Activated effector memory CD4-positive, alpha-beta T cell treated with Interleukin-2 at 50 U/mL for 16 hours (primary cell): ENCODE measurements at regions not wholly inside any gene's neighbourhood (a gene's known extent, or its start where the extent isn't known, plus 50 kb on each side); places are given as distances from the start of the nearest gene placed in this dataset.

Experiments used
- DNase-seq: peaks from one replicate; pipeline ENCODE4 v3.0.0-alpha.2; 2020

DNA sequence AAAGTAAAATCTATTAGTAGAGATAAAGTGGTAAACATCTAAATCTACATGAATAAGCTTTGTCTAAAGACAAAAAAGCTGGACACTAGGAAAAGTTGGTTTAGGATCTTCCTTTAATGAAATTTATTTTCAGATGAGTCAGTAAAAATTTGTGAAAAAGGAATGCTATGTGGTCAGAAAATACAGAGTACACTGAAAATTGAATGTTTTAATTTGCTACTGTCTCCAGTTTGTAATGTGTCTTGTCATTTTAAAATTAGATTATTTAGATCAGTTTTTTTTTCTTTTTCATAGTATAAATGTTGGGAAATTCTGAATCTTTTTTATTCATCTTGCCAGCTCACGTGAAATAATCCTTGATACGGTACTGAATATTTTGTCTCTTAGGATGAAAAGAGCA lies 56.9 kb downstream of the SLITRK6 start:
- DNase-seq, result no peak

DNA sequence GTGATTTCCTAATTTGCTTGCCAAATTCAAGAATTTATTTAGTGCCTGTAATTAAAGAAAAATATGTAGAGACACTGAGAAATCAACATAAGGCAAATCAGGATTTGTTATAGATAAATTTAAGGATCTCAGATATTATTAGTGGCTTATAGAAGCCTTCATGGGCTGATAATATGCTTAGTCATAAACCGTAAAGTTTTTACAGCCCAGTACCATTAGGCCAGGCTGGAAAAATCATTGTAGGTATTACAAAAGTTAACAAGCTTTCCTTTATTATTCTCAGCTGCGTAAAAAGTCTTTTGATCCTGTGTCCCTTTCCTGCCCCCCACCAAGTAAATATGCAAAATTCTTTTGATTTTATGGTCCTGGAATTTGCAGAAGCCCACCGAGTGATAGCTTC lies 58.2 kb downstream of the SLITRK6 start:
- DNase-seq, result no peak

DNA sequence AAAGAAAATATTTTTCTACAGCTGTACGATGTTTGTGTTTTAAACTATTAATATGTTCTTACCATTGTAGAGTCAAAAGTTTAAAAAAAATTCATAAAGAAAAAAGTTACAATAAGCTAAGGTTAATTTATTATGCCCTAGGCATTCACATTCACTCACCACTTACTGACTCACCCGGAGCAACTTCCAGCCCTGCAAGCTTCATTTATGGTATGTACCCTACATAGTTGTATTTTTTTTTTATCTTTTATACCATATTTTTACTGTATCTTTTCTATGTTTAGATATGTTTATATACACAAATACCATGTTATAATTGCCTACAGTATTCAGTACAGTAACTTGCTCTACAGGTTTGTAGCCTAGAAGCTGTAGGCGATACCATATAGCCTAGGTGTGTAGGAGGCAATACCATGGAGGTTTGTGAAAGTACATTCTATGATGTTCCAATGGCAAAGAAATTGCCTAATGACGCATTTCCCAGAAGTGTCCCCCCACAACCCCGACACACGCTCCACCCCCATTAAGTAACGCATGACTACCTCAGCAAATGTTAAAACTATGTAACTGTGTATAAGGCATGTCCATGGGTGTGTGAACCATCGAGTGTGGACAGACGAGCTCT lies 60.4 kb downstream of the SLITRK6 start:
- no peak for DNase-seq

DNA sequence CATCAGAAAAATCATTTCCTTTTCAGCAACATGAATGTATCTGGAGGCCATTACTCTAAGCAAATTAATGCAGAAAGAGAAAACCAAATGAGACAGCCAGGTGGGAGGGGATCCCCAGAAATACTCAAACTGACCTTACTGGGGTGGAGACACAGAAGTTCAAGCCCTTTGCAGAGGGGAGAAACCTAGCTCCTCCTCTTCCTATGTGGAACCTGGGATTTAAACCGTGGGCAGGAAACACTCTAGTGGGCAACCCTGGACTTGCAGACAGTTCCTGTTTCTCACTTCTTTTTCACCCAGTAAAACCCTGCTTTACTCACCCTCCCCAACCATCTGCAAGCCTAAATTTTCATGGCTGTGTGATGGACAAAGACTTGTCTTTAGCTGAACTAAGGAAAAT lies 61.3 kb downstream of the SLITRK6 start:
- no peak for DNase-seq

DNA sequence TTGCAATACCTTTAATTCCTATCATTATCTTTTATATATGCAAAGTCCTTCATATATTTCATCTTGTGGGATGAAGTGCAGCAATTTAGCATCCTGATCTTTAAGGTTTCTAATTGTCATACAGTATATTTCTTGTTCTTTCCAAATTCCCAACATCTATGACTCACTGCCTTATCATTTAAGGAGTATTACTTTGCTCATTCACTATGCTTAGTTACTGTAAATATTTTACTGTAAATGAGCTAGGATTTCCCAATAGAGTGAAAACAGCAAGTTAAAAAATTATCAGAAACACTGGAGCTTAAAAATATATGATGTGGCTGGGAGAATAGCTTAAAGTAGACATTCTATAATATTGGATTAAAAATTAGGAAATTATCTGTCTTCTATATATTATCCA lies 69.9 kb downstream of the SLITRK6 start:
- DNase-seq, result no peak

DNA sequence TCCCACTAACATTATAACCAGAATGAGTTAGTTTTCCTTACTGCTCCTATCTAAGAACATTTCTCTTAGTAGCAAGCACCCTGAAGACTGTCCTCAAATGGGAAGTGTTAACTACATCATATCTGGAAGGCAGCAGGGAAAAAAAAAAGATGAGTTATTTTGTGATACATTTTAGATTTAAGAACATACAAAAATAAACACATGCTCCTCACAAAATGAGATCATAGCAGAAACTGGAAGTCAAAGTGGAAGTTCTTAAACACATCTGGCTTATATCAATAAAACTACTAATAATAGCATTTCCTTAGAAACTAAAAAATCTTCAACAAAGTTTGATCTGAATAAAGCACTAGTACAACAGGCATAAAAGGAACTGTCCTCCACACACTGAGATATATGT lies 70.4 kb downstream of the SLITRK6 start:
- no peak for DNase-seq

DNA sequence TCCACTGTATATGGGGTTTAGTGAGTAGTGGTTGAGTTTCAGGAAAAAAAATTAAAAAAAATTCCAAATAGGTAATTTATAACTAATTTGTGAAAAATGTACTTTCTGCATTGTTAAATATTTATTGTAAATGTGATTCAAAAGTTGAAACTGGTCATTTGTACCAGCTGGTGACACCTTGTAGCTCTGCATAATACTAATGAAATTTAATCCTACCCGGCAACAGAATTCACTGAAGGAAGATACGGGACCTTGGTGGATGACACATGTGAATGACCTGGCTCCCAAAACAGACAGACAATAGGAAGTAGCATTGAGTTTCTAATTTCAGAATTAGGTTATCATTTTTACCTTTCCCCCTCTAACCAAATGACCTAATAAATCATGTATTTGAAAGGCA lies 73.8 kb downstream of the SLITRK6 start:
- no peak for DNase-seq

DNA sequence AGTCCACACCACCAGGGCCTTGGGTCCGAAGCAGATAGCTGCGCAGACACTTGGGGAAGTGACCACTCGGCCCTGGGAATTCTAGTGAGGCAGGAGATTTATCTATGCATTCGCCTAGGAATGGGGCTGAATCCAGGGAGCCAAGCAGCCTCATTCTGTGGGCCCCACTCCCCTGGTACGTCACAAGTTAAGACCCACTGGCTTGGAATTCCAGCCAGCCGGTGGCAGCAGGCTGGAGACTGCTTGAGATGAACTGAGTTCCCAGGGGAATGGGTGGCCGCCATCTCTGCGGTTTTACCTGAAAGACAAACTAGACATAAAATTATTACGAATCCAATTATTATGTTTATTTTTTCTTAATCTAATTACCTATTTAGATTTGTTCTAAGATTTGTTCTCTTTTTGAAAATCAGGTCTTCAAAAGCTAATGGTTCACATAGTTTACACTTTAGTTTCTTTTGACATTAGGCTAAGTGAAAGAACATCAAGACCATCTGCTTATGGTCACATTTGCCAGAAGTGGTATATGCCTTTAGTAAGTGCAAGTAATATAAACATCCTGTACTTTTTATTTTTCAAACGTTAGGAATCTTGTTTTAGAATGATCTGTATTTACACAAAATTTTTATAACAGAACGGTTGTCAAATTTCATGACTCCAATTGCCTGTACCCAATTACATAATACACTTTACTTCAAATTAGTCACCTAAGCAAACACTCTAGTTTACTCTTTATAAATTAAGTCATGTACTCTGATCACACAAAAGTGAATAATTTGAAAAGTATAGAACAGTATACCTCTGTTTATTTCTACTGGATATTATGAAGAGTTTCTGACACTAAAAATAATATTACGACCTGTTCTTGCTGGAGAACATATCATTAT lies 74.4 kb downstream of the SLITRK6 start:
- no peak for DNase-seq

DNA sequence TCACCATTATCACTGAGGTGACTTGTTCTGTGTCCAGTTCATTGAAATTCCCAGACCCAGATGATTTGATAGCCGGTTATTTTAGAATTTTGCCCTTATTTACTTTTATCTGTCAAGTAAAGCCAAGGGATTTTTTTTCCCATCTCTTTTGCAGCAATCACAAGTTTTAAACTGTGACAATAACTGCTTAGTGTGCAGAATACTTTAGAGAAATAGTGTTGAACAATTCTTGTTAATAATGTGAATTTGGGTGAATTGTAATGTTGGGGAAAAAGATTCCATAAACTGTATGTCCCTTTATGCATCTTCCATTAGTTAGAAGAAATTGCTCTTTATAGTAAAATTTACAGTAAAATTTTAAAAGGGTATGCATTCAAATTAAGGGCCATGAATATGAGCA lies 79.5 kb downstream of the SLITRK6 start:
- DNase-seq, result no peak

DNA sequence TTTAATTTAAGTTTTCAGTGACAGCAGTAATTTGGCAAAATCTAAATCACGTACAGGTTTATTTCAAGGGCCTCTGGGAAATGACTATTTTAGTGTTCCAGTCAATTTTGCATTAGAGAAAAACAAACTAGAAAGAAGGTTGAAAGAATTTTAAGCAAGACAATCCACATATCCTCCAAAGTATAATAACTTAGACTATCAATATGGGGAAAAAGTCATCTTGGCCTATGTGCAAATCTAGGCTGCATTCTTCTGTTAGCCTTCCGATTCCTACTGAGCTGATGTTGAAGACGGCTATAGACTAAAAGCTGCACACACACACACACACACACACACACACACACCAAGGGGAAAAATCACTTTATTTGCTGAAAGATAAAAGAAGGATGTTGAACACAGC lies 81.3 kb downstream of the SLITRK6 start:
- DNase-seq, result no peak

DNA sequence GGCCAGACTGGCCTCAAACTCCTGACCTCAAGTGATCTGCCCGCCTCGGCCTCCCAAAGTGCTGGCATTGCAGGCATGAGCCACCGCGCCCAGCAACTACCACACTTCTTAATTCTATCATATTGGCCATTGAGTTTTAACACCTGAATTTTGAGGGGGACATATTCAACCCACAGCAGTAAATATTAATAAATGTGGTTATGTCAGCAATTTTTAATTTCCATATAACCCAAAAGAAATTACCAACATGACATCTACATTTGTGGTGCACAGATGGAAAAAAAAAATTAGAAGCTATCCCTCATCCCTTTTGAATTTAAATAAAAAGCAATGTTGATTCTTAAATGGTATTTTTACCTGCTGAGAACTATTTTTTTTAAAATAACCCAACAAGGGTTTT lies 88.7 kb downstream of the SLITRK6 start:
- no peak for DNase-seq

DNA sequence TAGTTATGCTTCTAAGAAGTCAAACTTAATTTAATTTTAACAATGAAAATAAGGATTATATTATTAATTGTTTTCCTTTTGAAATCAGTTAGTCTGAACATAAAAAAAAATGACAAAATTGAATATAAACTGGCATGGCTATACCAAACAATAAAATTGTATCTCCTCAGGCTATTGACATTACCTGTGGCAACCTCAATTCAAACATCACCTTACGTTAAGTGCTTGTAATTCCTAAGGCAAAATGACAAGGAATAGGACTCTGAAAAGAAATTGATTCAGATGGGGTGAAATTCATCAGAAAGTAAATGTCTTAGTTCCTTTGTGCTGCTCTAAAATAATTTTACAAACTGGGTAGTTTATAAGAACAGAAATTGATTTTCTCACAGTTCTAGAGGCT lies 89.5 kb downstream of the SLITRK6 start:
- no peak for DNase-seq

DNA sequence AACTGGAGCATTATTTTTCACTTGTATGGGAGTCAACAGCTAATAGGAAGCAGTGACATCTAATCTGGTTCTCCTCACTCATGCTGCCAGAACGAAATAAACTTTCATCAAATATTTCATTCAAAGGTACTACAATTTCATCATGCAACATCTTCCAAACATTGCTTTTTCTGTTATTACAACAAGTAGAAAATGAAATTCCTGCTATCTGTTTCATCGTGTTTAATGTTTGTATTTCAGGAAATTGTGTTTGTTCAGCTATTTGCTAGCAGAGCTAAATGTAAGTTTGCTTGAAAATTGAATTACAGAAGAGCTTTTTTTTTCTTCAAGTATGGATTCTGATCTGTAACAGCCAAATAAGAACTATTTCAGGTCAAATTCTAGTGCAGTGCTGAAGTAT lies 90.1 kb downstream of the SLITRK6 start:
- no peak for DNase-seq

DNA sequence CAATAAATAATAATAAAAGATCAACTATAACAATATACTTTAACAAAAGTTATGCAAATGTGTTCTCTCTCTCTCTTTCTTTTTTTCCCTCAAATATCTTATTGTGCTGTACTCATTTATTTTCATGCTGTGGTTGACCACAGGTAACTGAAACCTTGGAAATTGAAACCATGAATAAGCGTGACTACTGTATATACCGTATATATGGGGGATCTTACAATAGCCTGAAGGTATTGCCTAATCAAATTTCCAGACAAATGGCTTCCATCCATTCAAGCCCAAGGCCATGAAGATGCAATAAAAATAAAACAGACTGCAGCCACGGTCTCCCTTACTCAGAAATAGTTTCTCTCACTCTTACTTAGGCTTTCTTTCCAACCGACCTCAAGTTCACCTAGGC lies 98.3 kb downstream of the SLITRK6 start:
- no peak for DNase-seq

DNA sequence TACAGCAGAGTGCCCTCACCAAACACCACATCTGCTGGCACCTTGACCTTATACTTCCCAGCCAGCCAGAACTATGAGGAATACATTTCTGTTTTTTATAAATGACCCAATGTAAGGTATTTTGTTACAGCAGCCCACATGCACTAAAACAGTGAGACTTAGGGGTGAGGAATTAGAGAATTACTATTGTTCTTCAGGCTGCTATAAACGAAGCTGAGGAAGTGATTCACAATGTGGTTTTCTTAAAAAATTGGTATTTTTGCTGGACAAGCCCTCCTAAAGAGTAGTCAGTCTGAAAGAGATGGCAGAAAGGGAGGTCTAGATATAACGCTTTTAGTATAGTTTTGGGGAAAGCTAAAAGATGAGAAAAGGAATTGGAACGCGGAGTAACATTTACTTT lies 101.0 kb downstream of the SLITRK6 start:
- DNase-seq, result no peak

DNA sequence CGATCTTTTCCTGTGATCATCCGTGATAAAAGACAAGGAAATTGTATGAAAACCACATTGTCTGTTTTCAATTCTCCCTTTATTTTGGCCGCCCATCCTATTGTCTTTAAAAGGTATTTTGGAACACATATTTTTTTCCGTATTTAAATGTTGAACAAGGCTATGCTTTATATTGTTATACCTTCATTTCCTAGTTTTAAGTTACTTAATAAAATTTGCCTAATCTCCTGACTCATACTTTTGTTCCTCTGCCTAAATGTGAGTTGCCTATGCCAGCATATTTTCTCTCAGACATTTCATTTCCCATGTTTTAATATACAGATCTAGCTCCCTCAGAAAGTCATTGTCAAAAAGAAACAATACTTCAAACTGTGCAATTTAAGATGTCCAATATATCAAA lies 104.2 kb downstream of the SLITRK6 start:
- no peak for DNase-seq

DNA sequence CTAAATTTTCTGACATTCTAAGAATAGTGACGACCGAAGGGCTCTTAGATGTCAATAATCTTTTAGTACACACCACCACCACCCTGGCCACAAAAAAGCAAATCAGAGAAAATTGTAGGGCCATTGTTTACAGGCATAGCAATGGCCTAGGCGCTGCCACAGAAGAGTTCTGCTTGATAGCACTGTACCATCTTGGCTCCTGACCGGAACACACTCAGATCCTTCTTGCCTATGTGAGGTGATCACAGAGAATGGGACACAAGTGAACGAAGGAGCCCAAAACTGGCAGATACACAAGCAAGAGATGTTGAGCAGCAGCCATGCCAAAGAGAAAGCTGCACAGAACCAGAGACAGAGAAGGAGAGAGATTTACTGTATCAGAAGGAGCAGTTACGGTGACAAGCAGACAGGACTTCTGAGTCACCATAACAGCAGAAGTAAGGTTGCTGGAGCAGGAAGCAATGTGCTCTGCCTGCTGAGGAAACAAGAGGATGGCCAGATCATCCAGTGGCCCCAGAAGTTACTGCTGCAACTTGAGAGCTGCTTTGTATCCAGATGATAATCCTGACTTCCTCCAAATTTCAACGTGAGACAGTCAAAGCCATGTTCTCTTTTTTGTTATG lies 105.2 kb downstream of the SLITRK6 start:
- DNase-seq, result no peak

DNA sequence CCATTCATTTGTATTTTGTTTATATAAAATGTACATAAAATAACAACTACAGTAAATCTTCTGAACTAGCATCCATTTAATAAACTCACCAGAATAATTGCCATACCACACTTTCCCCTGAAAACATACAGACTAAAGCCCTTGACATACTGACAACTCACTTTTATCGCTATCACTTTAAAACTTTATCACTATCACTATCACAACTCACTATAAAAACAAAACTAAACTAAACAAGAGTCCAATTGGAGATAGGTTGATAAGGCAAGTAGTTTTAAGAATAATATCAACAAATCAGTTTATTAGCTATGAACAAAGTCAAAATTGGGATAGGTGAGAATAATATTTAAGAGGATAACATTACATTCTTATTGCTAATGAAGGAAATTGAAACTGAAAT lies 108.9 kb downstream of the SLITRK6 start:
- no peak for DNase-seq

DNA sequence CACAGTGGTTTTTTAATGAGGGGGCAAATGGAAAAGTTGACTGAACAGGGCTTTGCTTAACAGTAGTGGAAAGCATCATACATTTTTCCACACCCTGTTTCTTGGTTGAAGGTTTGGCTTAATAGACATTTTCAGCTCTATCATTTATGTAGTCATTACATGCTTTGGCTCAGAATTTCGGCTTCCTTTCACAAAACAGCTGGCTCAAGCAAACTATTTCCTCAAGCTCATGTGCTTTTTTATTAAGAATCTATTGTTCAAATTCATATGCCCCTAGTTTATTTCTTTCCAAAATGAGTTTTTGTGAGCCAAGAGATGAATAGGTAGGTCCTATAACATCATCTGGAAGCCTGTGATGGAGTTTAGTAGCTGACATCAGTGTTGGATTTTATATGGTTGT lies 113.8 kb downstream of the SLITRK6 start:
- no peak for DNase-seq

DNA sequence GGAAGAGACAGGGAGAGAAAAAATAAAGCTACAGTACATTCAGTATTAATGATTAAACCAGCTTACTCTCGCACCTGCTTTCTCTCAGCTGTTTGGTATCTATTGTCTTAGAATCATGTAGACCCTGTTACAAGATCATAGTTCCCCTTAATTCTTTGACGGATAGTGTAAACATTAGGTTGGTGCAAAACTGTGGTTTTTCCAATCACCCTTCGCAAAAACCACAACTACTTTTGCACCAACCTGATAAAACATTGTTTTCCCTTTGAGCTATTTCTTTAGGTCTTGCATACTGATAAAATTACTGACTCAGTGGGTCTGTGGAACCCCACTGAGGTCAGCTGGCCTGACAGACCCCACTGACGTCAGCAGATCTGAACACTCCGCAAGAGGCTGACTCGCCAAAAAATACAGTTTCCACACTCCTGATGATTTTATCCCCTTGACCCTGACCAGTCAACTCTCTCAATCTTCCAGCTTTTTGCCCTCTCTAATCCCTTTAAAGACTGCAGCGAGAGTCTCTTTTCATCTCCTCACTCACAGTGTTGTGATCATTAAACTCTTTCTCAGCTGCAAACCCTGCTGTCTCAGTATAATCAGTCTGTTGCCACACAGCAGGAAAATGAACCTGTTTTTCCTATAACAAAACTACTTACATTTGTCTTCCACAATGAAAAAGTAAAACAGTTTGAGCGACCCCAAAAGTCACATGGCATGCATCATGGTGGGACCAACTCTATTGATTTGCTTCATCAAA lies 123.9 kb downstream of the SLITRK6 start:
- DNase-seq, result no peak

DNA sequence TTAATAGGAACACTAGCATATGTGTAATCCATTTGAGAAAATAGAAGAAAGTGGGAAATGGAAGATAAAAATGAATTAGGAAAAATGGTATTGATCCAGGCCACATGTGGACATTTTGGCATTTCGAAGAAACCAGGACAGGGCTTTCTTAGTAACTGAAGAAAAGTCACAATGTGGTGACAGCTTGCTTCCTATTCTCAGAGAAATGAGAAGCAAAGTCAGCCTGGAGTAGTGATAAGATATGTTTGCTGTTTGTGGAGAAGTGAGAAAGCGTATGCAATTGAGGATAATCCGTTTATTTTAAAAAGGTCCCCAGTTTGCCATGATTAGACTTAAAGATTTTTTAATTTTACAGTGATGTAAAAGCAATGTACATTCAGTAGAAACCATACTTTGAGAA lies 127.9 kb downstream of the SLITRK6 start:
- DNase-seq, result no peak

DNA sequence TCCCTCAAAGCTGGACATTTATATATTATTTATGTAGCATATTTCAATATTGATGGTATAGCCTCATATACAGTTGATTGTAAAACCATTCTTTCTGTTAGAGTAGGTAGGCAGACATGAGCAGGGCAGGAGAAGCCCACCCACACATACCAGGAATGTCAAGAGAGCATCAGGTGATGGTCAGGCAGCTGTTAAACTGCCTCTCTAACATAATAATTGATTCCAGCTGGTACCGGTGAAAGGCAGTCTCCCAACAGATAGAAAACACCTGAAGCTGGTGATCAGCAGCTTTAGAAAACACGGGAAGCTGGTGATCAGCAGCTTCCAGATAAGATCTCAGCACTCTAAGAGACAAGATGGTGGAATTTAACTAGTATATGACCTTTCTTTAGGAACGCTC lies 132.9 kb downstream of the SLITRK6 start:
- DNase-seq, result no peak

DNA sequence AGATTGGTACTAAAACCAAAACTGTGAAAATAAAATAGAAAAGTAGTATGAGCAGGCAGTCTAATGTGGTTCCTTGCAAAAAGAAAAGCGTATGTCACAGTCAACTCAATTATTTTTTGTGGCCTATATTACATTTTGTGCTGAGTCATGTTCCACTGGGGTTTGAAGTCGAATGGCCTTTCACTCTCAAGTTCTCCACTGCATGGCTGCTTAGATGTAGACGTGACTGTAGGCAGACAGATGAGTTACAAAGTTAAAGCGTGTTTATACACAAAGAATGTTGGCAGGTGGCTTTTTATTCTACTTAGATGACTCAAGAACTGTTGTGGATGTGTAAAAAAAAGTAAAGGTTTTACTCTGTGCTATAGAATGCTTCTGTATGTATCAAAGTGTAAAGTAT lies 133.9 kb downstream of the SLITRK6 start:
- no peak for DNase-seq

DNA sequence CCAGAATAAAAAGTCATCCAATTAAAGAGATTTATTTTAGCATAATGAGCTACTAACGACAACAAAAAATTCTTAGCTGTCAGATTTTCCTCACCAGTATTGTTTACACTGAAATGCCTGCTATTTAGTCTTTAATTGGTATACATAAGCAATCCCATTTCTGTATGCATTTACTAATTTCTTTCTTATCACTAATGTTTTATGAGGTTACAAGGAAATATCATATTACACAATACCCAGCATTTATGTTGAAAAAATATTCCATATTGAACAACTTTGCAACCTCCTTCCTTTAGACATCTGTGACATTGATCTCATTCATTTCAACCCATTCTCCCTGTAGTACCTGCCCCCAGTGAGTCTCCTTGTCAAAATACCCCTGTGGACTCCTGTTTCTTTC lies 135.4 kb downstream of the SLITRK6 start:
- no peak for DNase-seq
